ENCODE measurements at regions not wholly inside any gene's neighbourhood (a gene's known extent, or its start where the extent isn't known, plus 50 kb on each side); places are given as distances from the start of the nearest gene placed in this dataset.
"Not testable (repeated sequence)": the region's sequence is repeated elsewhere in the genome, so short reads cannot be mapped to it uniquely, and the experiment has no call there.

GRCh38 chr4:181006499-181007260 is 1236.5 kb upstream of the TENM3 start:
- no peak for DNase-seq

GRCh38 chr4:181007751-181008150 is 1235.5 kb upstream of the TENM3 start:
- DNase-seq, result no peak

- no peak for DNase-seq
Measured at GRCh38 chr4:181008164-181008563, 1235.0 kb upstream of the TENM3 start.

- DNase-seq, result no peak
Measured at GRCh38 chr4:181013162-181013561, 1230.0 kb upstream of the TENM3 start.

- DNase-seq, result no peak
Measured at GRCh38 chr4:181017038-181017437, 1226.2 kb upstream of the TENM3 start.

- no peak for DNase-seq
Measured at GRCh38 chr4:181018472-181018871, 1224.7 kb upstream of the TENM3 start.

GRCh38 chr4:181018913-181019312 is 1224.3 kb upstream of the TENM3 start:
- DNase-seq, result no peak

GRCh38 chr4:181020456-181020855 is 1222.7 kb upstream of the TENM3 start:
- no peak for DNase-seq

GRCh38 chr4:181021213-181021612 is 1222.0 kb upstream of the TENM3 start:
- DNase-seq, result no peak

- not testable (repeated sequence) for DNase-seq
Measured at GRCh38 chr4:181030135-181030921, 1212.9 kb upstream of the TENM3 start.

- DNase-seq, result no peak
Measured at GRCh38 chr4:181030961-181031360, 1212.2 kb upstream of the TENM3 start.

- DNase-seq, result no peak
Measured at GRCh38 chr4:181043486-181043885, 1199.7 kb upstream of the TENM3 start.

GRCh38 chr4:181046809-181047208 is 1196.4 kb upstream of the TENM3 start:
- no peak for DNase-seq

GRCh38 chr4:181051931-181052330 is 1191.3 kb upstream of the TENM3 start:
- DNase-seq, result no peak

GRCh38 chr4:181061787-181062186 is 1181.4 kb upstream of the TENM3 start:
- no peak for DNase-seq

- DNase-seq, result no peak
Measured at GRCh38 chr4:181063212-181063611, 1180.0 kb upstream of the TENM3 start.

GRCh38 chr4:181077341-181077740 is 1165.9 kb upstream of the TENM3 start:
- no peak for DNase-seq

GRCh38 chr4:181078196-181078595 is 1165.0 kb upstream of the TENM3 start:
- no peak for DNase-seq

- no peak for DNase-seq
Measured at GRCh38 chr4:181083757-181084361, 1159.3 kb upstream of the TENM3 start.

- DNase-seq, result no peak
Measured at GRCh38 chr4:181085557-181085956, 1157.6 kb upstream of the TENM3 start.

GRCh38 chr4:181105487-181105886 is 1137.7 kb upstream of the TENM3 start:
- DNase-seq, result no peak

GRCh38 chr4:181106398-181106797 is 1136.8 kb upstream of the TENM3 start:
- DNase-seq, result no peak

- DNase-seq, result no peak
Measured at GRCh38 chr4:181108237-181108636, 1135.0 kb upstream of the TENM3 start.

GRCh38 chr4:181119186-181119585 is 1124.0 kb upstream of the TENM3 start:
- no peak for DNase-seq

Measured in activated gamma-delta T cell treated with Interleukin-2 at 50 U/mL for 16 hours (primary cell).